Fibroblast of lung (primary cell): ENCODE measurements at regions not wholly inside any gene's neighbourhood (a gene's known extent, or its start where the extent isn't known, plus 50 kb on each side); places are given as distances from the start of the nearest gene placed in this dataset.

ENCODE experiments used
- EZH2 ChIP-seq: IDR thresholded peaks from 2 replicates; pipeline ENCODE4 v1.5.1; 2012; ENCODE audit warnings: low read length, control low read depth, mild to moderate bottlenecking; ENCODE audit errors: missing control alignments
- TF ChIP-seq, protein P1 (sequence below), 2 donors: IDR thresholded peaks in 1 of 2; conservative IDR thresholded peaks in 1 of 2; 1 replicate in 1 of 2; 2 replicates in 1 of 2; pipeline ENCODE4 v1.5.1; 2011 to 2012; ENCODE audit warnings: low read length in 2 of 2, control low read depth in 1 of 2, inconsistent platforms in 1 of 2, low read depth in 1 of 2, mild to moderate bottlenecking in 1 of 2

GRCh38 chr4:173991814-173992213, 291.7 kb downstream of the FBXO8 start:
- TF ChIP-seq, protein P1, sequence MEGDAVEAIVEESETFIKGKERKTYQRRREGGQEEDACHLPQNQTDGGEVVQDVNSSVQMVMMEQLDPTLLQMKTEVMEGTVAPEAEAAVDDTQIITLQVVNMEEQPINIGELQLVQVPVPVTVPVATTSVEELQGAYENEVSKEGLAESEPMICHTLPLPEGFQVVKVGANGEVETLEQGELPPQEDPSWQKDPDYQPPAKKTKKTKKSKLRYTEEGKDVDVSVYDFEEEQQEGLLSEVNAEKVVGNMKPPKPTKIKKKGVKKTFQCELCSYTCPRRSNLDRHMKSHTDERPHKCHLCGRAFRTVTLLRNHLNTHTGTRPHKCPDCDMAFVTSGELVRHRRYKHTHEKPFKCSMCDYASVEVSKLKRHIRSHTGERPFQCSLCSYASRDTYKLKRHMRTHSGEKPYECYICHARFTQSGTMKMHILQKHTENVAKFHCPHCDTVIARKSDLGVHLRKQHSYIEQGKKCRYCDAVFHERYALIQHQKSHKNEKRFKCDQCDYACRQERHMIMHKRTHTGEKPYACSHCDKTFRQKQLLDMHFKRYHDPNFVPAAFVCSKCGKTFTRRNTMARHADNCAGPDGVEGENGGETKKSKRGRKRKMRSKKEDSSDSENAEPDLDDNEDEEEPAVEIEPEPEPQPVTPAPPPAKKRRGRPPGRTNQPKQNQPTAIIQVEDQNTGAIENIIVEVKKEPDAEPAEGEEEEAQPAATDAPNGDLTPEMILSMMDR (conservative IDR thresholded peaks at IDR 0.05 in 1 of 2, IDR thresholded peaks at IDR 0.05 in 1 of 2; ENCODE audit: low read depth in 1 of 2, low read length in 2 of 2): no peak
- no peak for TF ChIP-seq EZH2
